GM04503 (cell line): ENCODE measurements at regions not wholly inside any gene's neighbourhood (a gene's known extent, or its start where the extent isn't known, plus 50 kb on each side); places are given as distances from the start of the nearest gene placed in this dataset.
A peak's percentile ranks its signal among the peaks of the same experiment; 100 is the strongest.

Experiments
- DNase-seq: peaks from one replicate; pipeline ENCODE4 v3.0.0-alpha.2; 2012; ENCODE audit warnings: low read depth

- no peak for DNase-seq
Measured at GRCh38 chr5:57700484-57700883, 217.9 kb upstream of the ACTBL2 start.

GRCh38 chr5:57700072-57700471 is 217.5 kb upstream of the ACTBL2 start:
- no peak for DNase-seq

- DNase-seq, result no peak
Measured at GRCh38 chr5:57698802-57699201, 216.2 kb upstream of the ACTBL2 start.

GRCh38 chr5:57698086-57698485 is 215.5 kb upstream of the ACTBL2 start:
- DNase-seq, result no peak

- DNase-seq, result no peak
Measured at GRCh38 chr5:57696825-57697570, 214.4 kb upstream of the ACTBL2 start.

GRCh38 chr5:57696389-57696769 is 213.8 kb upstream of the ACTBL2 start:
- DNase-seq, result no peak

GRCh38 chr5:57695706-57696388 is 213.2 kb upstream of the ACTBL2 start:
- DNase-seq, result no peak

GRCh38 chr5:57695179-57695578 is 212.6 kb upstream of the ACTBL2 start:
- no peak for DNase-seq

GRCh38 chr5:57693488-57694305 is 211.1 kb upstream of the ACTBL2 start:
- DNase-seq, result no peak

GRCh38 chr5:57692582-57693487 is 210.2 kb upstream of the ACTBL2 start:
- peak; percentile 78 for DNase-seq

GRCh38 chr5:57690724-57691123 is 208.1 kb upstream of the ACTBL2 start:
- DNase-seq, result no peak

- no peak for DNase-seq
Measured at GRCh38 chr5:57687596-57687995, 205.0 kb upstream of the ACTBL2 start.

- DNase-seq, result no peak
Measured at GRCh38 chr5:57685516-57686255, 203.1 kb upstream of the ACTBL2 start.

- DNase-seq, result no peak
Measured at GRCh38 chr5:57684299-57684702, 201.7 kb upstream of the ACTBL2 start.

GRCh38 chr5:57683036-57683630 is 200.5 kb upstream of the ACTBL2 start:
- DNase-seq, result no peak

- no peak for DNase-seq
Measured at GRCh38 chr5:57681942-57682341, 199.3 kb upstream of the ACTBL2 start.

- DNase-seq, result no peak
Measured at GRCh38 chr5:57680686-57681085, 198.1 kb upstream of the ACTBL2 start.

- DNase-seq, result no peak
Measured at GRCh38 chr5:57677235-57677634, 194.6 kb upstream of the ACTBL2 start.

- peak; percentile 15 for DNase-seq
Measured at GRCh38 chr5:57676222-57677098, 193.8 kb upstream of the ACTBL2 start.

GRCh38 chr5:57675236-57675635 is 192.6 kb upstream of the ACTBL2 start:
- no peak for DNase-seq
